ENCODE measurements at regions not wholly inside any gene's neighbourhood (a gene's known extent, or its start where the extent isn't known, plus 50 kb on each side); places are given as distances from the start of the nearest gene placed in this dataset.

DNA sequence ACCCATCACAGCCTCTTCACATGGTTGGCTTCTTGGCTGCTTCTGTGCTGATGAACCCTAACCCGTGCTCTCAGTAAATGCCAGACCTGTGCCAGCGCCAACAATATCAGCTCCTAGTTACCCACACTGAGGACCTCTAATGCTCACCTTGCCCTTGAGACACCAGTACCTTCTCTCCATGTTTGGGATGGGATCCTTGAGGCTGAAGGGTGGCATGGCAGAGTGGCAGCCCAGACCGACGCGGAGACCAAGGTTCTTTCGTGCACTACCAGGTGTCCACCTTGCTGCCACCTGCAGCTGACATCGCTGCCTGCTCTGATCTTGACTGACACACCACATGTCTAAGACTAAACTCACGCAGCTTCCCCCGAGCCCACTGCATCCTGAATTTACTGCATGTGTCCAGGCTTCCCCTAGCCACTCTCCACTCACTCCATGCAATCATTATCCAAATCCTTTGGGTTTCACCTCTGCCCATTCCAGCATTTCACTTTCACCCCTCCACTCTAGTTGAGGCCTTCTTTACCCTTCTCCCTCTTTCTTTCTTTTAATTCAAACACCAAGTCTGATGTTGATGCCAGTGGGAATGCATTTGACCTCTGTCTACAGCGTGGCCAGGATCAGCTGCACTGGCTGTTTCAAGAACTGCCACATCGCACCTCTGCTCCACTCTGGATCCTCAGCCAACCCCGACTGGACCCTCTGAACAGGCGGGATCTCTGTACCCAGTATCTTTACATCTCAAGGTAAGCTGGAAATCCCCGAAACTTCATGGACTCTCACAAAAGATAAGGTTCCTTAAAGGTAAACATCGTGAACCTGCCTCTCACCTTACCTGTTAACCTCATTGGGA is 294.9 kb downstream of the GLRX3 start:
- DNase-seq (ENCODE audit: low read depth in 2 of 2): no peak

DNA sequence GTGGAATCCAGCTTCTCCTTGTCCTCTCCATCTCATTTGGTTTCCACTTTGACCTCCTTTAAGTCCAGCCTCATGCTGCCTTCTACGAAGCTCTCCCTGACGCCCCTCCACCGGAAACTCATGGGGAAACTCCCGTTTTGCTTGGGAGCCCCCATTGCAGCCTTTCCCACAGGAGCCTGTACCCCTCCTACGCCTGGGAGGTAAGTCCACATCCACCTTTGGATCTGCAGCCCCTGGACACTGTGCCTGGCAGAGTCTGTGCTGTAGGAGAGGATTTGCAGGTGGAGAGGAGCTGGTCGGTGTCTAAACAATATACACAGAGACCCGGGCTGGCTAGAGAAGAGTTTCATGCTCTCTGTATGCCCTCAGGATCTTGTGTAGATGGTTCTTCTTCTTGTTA is 296.1 kb downstream of the GLRX3 start:
- no peak for DNase-seq (ENCODE audit: low read depth in 2 of 2)

- DNase-seq (ENCODE audit: low read depth in 2 of 2): no peak
These were observed 296.7 kb downstream of the GLRX3 start for GRCh38 chr10:130432850-130433249.

DNA sequence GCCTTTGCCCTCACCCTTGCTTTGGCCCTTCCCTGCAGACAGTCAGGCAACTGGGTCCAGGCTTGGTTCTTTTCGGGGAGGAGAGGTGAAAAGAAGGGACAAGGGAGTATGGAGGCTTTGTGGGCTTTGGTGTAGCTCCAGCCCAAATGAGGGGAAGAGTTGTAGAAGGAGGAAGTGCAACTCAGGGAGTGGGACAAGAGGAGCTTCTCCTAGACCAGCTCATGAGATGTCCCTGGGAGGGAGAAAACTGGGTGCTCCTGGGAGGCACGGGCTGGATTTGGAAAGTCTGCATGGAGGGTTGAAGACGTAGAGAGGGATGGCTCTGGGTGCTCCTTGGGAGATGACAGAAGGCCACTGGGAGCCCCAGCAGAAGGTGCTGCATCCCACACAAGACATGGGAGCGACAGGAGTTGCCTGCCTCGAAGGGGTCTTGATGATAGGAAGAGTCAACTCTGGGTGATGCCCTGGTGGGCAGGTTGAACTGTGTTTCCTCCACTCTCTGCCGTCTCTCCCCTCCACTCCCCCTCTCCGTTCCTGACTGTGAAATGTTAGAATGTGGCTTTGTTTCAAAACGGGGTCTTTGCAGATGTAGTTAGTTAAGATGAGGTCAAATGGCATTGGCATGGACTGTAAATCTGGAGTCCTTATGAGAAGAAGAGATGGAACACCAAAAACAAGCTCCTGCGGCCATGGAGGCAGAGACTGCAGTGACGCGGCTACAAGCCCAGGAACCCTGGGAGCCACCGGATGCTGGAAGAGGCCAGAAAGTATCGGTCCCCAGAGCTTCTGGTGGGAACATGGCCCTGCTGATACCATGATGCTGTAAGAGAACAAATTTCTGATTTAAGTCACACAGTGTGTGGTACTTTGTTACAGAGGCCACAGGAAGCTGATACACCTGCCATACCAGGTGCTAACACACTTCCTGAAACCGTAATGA is 298.5 kb downstream of the GLRX3 start:
- no peak for DNase-seq (ENCODE audit: low read depth in 2 of 2)

- DNase-seq (ENCODE audit: low read depth in 2 of 2): no peak
These were observed 299.8 kb downstream of the GLRX3 start for GRCh38 chr10:130435961-130436360.

DNA sequence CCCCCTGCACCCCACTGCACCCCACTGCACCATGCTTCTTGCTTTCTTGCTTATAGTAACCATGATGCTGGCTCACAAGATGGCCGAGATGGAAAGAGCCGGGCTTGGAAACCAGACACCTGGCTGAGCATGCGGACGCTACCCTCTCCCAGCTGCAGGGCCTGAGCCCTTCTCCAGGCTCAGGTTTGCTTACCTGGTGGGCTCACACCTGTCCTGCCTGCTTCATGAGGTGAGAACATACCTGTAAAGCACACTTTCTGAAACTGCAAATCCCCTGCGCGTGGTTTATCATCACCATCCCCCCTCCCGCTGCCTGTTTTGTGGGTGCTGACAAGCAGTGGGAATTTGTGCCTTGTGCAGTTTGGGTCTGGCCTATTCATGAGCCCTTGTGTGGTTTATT is 302.7 kb downstream of the GLRX3 start:
- no peak for DNase-seq (ENCODE audit: low read depth in 2 of 2)

DNA sequence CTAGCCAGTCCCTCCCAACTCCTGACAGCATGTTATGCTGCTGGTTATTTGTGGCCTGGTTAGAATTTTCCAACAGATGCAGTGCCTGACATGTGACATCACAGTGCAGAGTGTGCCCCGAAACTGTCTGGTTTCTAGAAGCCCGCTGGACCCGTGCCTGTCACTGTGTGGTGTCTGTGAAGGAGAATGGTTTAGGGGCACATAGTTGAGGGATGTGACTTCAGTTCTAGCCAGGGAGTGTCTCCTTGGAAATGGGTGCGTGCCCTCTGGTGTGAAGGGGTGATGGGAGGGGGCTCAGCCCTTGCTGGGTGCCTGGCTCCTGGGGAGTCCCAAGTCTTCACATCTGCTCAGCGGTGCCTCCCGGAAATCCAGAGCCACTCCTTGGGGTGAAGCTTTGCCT is 303.6 kb downstream of the GLRX3 start:
- DNase-seq (ENCODE audit: low read depth in 2 of 2): no peak

- no peak for DNase-seq (ENCODE audit: low read depth in 2 of 2)
These were observed 304.3 kb downstream of the GLRX3 start for GRCh38 chr10:130440494-130440893.

DNA sequence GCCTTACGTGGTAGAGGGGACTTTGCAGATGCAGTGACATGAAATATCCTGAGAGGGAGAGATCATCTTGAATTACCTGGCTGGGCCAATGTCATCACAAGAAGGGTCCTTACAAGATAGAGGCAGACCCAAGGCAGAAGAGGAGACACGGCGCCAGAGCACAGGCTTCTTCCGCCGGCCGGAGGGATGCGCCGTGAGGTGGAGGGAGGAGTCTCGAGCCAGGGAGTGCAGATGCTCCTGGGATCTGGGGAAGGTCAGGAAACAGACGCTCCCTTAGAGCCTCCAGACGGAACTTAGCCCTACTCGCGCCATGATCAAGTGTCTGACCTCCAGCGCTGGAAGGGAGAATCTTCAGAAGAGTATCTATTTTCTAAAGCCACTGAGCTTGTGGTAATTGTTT is 304.8 kb downstream of the GLRX3 start:
- no peak for DNase-seq (ENCODE audit: low read depth in 2 of 2)

- no peak for DNase-seq (ENCODE audit: low read depth in 2 of 2)
These were observed 306.9 kb downstream of the GLRX3 start for GRCh38 chr10:130443066-130443465.

DNA sequence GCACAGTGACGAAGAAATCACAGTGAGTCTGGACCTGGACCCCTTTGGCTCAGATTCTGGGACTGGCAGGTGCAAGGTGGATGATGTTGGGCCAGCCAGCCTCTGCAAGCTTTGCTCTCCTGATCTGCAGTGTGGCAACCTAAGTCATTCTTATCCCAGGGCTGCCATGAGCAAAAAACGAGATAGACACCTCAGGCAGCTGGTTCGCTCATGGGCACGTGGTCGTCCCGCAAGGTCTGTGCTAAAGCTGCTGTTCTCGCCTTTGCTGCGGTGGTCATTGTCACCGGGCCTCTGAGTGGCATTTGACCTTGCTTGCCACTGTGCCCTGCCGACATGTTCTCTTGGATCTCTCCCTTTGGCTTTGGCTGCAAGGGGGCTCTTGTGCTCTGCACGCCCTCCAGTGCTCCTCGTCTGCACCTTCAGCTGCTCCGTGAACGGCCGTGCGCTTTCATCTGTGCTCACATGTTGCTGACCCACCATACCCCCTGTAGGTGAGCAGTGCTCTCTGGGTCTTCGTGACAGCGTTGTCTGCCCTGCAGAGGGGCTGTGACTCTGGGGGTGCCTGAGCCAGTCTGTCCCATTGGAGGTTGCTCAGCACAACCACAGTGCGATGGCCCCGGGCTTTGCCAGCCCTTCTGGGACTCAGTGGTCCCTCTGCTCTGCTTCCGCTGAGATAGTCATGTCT is 317.0 kb downstream of the GLRX3 start:
- no peak for DNase-seq (ENCODE audit: low read depth in 2 of 2)

GRCh38 chr10:130453721-130454542 is 317.7 kb downstream of the GLRX3 start:
- DNase-seq (ENCODE audit: low read depth in 2 of 2): no peak

GRCh38 chr10:130454543-130455000 is 318.4 kb downstream of the GLRX3 start:
- DNase-seq (ENCODE audit: low read depth in 2 of 2): no peak

GRCh38 chr10:130455111-130455695 is 319.0 kb downstream of the GLRX3 start:
- no peak for DNase-seq (ENCODE audit: low read depth in 2 of 2)

GRCh38 chr10:130455791-130456190 is 319.6 kb downstream of the GLRX3 start:
- no peak for DNase-seq (ENCODE audit: low read depth in 2 of 2)

- DNase-seq (ENCODE audit: low read depth in 2 of 2): no peak
These were observed 320.4 kb downstream of the GLRX3 start for GRCh38 chr10:130456616-130457015.

DNA sequence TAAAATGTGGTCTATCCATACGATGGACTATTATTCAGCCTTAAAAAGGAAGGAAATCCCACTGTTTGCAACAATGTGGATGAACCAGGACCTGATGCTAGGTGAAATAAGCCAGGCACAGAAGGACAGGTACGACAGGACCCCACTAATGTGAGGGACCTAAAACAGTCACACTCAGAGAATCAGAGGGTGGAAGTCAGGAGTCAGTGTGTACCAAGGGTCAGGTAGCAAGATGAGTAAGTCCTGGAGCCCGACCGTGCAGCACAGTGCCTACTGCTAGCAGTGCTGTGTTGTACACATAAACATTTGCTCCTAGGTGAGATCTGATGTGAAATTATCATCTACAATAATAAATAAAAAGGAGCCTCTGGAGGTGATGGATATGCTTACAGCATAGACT is 322.3 kb downstream of the GLRX3 start:
- DNase-seq (ENCODE audit: low read depth in 2 of 2): no peak

- DNase-seq (ENCODE audit: low read depth in 2 of 2): no peak
These were observed 322.8 kb downstream of the GLRX3 start for GRCh38 chr10:130459011-130459410.

DNA sequence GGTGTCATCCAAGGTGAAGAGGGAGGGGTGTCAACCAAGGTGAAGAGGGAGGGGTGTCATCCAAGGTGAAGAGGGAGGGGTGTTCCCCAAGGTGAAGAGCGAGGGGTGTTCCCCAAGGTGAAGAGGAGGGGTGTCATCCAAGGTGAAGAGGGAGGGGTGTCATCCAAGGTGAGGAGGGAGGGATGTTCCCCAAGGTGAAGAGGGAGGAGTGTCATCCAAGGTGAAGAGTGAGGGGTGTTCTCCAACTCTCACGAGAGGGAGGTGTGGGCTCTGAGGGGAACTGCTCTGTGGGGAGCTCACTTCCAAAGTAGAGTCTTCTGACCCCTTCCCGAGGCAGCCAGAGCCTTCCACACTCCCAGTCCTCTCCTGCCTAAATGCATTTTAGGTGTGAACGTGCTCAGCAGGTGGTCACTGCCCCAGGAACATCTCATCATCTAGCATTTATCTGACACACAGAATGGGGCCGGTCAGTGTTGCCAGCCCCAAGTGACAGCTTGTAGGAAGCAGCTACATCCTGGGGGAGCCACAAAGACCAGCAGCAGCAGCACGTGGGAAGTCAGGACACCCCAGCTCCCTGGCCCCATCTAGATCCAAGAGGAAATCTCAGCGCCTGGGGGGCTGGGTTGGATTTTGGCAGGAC is 323.8 kb downstream of the GLRX3 start:
- DNase-seq (ENCODE audit: low read depth in 2 of 2): no peak

GRCh38 chr10:130461631-130462030 is 325.4 kb downstream of the GLRX3 start:
- DNase-seq (ENCODE audit: low read depth in 2 of 2): no peak

Data from activated CD8-positive, alpha-beta memory T cell treated with anti-CD3 and anti-CD28 coated beads for 4 hours (primary cell).